NB4 (cell line): ENCODE measurements at regions not wholly inside any gene's neighbourhood (a gene's known extent, or its start where the extent isn't known, plus 50 kb on each side); places are given as distances from the start of the nearest gene placed in this dataset.

Source experiments
- DNase-seq: peaks from one replicate; pipeline ENCODE4 v3.0.0; 2010; ENCODE audit warnings: low read depth
- H3K4me3 ChIP-seq: one replicate; pipeline ENCODE4 v1.5.1; 2011; ENCODE audit warnings: mild to moderate bottlenecking, low read depth, low read length, moderate library complexity
- CTCF ChIP-seq: IDR thresholded peaks from one replicate; pipeline ENCODE4 v1.5.1; 2012; ENCODE audit warnings: low read depth, low read length
- MYC ChIP-seq: IDR thresholded peaks from 2 replicates; pipeline ENCODE4 v1.6.1; 2011; ENCODE audit warnings: low read depth, low read length
- POLR2A ChIP-seq: IDR thresholded peaks from 2 replicates; pipeline ENCODE4 v1.6.1; 2011; ENCODE audit warnings: mild to moderate bottlenecking; ENCODE audit not compliant: insufficient read length; ENCODE audit errors: extremely low read depth
- TF ChIP-seq, protein P1 (sequence below): IDR thresholded peaks from 2 replicates; pipeline ENCODE4 v1.6.1; 2011; ENCODE audit warnings: low read depth, low read length

DNA sequence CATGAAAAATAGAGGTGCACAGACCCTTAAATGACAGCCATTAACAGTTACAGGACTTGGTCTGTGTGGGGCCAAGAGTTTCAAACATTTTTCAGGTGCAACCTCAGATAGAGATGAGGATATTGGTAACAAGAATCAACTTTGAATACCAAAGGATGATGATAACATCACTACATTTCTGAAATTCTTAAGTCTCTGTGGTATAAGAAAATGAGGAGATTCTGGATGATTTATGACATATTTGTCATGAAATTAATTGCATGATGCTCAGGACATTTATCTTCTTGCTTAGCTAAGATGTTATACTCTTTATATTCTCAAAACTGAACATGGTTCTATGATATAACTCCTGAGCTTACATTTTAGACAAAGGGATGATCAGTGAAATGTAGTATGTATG, 471.8 kb upstream of the CWC22 start:
- DNase-seq = no peak
- no peak for TF ChIP-seq CTCF
- TF ChIP-seq, protein P1, sequence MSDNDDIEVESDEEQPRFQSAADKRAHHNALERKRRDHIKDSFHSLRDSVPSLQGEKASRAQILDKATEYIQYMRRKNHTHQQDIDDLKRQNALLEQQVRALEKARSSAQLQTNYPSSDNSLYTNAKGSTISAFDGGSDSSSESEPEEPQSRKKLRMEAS = no peak
- TF ChIP-seq MYC = no peak
- no peak for TF ChIP-seq POLR2A
- no peak overlapping the region for H3K4me3 ChIP-seq

DNA sequence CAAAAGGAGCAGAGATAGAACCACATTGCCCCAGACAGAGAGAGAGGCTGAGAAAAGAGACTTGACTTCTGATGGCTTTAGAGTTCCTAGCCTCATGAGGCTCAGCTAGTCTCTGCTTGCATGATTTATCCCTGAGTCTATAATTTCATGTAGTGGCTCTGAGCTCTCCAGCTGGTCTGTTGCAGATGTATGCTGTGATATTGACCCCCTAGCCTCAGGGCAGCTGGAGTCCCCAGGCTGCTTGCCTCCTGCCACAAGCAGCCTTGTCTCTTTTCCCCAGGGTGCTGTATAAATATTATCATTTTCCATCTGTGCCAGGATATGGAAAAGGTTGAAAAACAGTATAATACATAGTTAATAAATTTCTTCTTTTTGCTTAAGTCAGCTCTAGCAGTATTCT, 467.6 kb upstream of the CWC22 start:
- no peak overlapping the region for H3K4me3 ChIP-seq
- DNase-seq = no peak
- TF ChIP-seq, protein P1 = no peak
- TF ChIP-seq POLR2A = no peak
- TF ChIP-seq MYC = no peak
- TF ChIP-seq CTCF = no peak

DNA sequence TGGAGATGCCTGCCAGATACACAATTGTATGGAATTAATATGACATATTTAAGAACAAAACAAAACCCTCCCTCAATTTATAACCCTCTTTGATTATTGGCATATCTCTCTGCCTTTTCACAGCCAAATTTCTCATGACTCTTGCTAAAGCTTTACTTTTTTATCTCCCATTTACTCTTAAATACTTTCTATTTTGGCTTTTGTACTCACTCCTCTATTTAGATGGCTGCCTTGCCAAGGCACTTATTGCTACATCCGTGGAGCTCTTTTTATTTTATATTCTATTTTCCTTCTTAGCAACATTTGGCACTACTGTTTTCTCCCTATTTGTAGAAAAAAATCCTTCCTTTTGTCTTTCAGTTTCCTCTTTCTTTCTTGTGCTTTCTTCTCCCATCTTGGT, 466.4 kb upstream of the CWC22 start:
- TF ChIP-seq MYC (no peak), POLR2A (no peak), CTCF (no peak)
- TF ChIP-seq, protein P1 = no peak
- H3K4me3 ChIP-seq = no peak overlapping the region
- no peak for DNase-seq

DNA sequence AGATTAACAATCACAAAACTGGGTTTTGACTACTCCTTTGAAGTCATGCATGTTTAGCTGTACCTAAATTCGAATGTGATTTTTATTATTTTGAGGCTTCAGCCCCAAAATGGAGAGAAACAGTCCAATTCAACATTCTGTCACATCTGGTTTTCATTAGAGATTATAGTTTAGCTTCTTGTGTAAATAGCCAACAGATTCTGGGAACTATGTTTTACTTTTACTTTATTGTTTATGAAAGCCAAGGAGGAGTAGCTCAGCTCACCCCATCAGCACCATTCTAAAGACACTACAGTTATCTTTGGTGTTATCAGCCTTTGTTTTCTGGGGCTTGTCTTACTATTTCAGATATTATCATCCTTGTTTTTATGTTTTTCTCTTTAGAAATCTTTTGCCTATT, 465.0 kb upstream of the CWC22 start:
- H3K4me3 ChIP-seq = no peak overlapping the region
- TF ChIP-seq, protein P1 = no peak
- TF ChIP-seq POLR2A (no peak), CTCF (no peak), MYC (no peak)
- DNase-seq = no peak

DNA sequence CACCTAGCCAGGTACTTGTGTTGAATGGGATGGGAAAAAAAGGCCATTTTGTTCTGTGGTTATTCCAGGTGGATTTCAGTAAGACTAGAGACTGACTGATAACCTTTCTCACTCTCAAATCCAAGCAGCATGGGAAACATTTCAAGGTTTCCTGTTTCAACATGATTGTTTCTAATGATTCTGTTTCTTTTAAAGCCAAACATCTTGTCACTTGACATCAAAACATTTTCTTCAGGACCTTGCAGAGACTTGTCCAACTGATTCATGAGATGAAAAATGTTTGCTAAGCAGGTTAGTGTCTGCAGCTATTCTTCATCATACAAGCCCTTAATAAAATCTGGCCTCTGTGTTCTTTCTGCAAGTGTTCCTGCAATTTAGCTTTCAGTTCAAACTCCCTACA, 456.5 kb upstream of the CWC22 start:
- no peak overlapping the region for H3K4me3 ChIP-seq
- TF ChIP-seq POLR2A = no peak
- TF ChIP-seq CTCF = no peak
- TF ChIP-seq, protein P1 = no peak
- TF ChIP-seq MYC = no peak

DNA sequence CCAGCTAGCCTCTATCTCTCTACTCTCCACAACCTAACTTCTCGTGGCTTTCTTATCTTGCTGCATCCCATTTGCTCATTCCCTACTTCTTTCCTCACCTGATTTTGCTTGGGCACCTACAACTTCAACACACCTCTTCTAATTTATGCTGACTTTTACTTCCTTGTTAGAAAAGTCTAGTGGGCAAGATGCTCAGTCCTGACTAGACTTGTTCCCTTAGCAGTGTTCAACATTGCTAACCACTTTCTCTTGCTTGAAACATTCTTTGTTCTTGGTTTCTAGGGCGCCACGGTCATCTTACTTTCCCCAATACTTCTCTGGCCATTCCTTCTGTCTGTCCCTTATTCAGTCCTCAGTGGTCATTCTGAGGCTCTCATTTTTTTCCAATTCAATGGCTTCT, 454.7 kb upstream of the CWC22 start:
- DNase-seq = no peak
- no peak overlapping the region for H3K4me3 ChIP-seq
- no peak for TF ChIP-seq CTCF
- TF ChIP-seq MYC = no peak
- TF ChIP-seq, protein P1 = no peak
- TF ChIP-seq POLR2A = no peak

More for the DNA sequence above, 456.5 kb upstream of the CWC22 start:
- no peak for DNase-seq
